Stimulated activated CD4-positive, alpha-beta T cell treated with anti-CD3 and anti-CD28 coated beads, Interleukin-15, amount 100 ng/mL, for 24 hours (primary cell): ENCODE measurements at regions not wholly inside any gene's neighbourhood (a gene's known extent, or its start where the extent isn't known, plus 50 kb on each side); places are given as distances from the start of the nearest gene placed in this dataset.
A peak's percentile ranks its signal among the peaks of the same experiment; 100 is the strongest.

ENCODE experiments used
- DNase-seq: peaks from one replicate; pipeline ENCODE4 v3.0.0-alpha.2; 2020

- DNase-seq = no peak
Measured at GRCh38 chrX:51798701-51799100, 55.5 kb downstream of the GSPT2 start.

- peak; percentile 66 for DNase-seq
Measured at GRCh38 chrX:51802917-51803688, 59.9 kb downstream of the GSPT2 start.

GRCh38 chrX:51803833-51804232 lies 60.6 kb downstream of the GSPT2 start:
- no peak for DNase-seq

- no peak for DNase-seq
Measured at GRCh38 chrX:51804741-51805140, 61.5 kb downstream of the GSPT2 start.

GRCh38 chrX:51813886-51814460 lies 70.7 kb downstream of the GSPT2 start:
- DNase-seq = no peak

DNA sequence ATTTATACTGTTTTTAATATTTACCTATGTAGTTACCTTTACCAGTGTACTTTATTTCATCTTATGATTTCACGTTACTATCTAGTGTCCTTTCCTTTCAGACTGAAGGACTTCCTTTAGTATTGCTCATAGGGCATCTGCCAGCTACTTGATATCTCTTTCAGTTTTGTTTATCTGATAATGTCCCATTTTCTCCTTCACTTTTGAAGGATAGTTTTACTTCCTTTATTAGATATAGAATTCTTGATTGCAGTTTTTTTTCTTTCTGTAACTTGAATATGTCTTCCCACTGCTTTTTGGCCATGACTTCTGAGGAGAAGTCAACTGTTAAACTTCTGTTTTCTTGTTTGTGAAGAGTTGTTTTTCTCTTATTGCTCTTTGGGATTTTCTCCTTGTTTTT lies 69.4 kb upstream of the MAGED1 start:
- no peak for DNase-seq

- no peak for DNase-seq
Measured at GRCh38 chrX:51825436-51825835, 68.0 kb upstream of the MAGED1 start.

DNA sequence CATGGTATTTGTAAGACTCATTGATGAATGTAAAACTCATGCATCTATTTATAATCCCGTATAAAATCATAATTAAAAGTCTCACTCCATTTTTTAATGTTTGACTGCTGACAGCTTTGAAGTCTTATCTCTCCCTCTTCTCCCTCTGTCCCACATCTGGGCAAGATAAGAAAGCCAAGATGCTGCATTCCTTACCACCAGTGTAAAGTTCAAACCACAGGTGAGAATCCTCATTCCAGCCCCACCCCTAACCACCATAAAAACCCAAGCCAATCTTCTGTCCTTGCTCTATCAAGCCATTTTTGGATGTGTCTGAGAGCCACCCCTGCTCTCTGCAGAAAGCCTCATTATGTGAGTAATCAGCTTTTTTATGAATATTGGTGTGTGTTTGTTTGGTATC lies 59.3 kb upstream of the MAGED1 start:
- DNase-seq = no peak

DNA sequence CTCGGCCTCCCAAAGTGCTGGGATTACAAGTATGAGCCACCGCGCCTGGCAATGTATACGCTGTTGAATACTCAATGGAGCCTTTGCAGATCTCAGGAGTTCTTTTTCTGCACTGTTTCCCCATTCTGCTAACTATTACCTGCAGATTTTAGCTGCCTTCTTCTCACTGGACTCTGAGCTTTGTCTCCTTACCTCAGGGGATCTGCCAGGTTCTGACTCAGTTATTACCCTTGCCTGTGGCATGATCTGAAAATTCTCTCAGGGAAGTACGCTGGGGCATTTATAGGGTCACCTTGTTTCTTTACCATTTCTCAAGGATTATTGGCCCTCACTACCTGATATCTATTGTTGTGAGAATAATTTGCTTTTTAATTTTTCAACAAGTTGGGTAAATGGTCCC lies 56.6 kb upstream of the MAGED1 start:
- no peak for DNase-seq

DNA sequence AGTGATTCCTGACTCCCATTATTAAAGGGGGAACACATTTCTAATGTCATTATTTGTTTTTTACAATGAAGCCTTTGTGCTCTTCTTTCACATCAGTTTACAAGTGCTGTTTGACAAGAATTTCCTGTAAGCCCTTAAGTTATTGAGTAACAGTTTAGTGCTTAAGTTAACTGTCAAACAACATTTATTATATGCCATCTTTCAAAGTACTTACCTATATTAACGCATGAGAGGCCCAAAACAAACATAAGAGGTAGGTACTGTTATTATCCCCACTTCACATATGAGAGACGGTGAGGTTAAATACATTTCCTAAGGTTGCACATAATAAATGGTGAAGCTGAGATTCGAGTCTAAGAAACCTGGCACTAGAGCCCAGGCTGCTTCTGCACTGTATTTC lies 56.0 kb upstream of the MAGED1 start:
- no peak for DNase-seq

DNA sequence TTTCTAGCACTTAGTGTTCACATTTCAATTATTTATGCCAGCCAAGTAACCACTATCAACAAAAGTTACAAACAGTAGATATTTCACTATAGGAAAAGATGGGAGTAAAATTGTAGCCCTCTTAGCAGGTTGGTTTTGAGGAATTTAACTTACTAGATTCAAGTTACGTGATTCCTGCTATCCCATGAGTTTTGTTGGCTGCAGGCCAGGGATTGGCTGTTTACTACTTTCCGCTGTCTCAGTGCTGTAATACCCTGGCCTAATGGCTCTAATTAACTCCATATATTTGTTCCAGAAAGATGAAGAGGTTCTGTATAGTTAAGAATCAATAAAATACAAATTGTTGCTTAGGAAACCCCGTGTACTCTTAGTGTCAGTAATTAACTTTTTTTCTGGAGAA lies 55.5 kb upstream of the MAGED1 start:
- DNase-seq = no peak
